HCT116 (cell line): ENCODE measurements at regions not wholly inside any gene's neighbourhood (a gene's known extent, or its start where the extent isn't known, plus 50 kb on each side); places are given as distances from the start of the nearest gene placed in this dataset.

Source experiments
- ATAC-seq: fragments of 200-7000 bp; cut with Tn5 transposase; 2 replicates; pipeline ENCODE4 v1.9.1; 2020; ENCODE audit warnings: mild to moderate bottlenecking, moderate library complexity
- BruUV-seq: library from RNA; stranded (reverse); fragments of 400-500 nt; replicated peaks from 2 replicates; lab custom pipeline; 2021; lab: Mats Ljungman, UMichigan
- CTCF ChIA-PET: fragments of 300-600 bp; sonication (Branson Sonifier 250); formaldehyde crosslinking; loops from one replicate; lab custom pipeline; 2021; ENCODE audit warnings: antibody characterized with exemption; lab: Charles Lee
- POLR2A ChIA-PET: fragments of 300-600, 350-600 bp; sonication (Branson Sonifier 250); formaldehyde crosslinking; loops from one replicate; lab custom pipeline; 2021; ENCODE audit warnings: antibody characterized with exemption; lab: Charles Lee
- RAD21 ChIA-PET, 2 experiments: fragments of 300-600 bp; sonication (Branson Sonifier 250); formaldehyde crosslinking; loops; one replicate each; lab custom pipeline; 2023; ENCODE audit warnings: low total read pairs in 2 of 2; ENCODE audit not compliant: uncharacterized antibody in 2 of 2, unreplicated experiment in 2 of 2, low non-redundant PET in 1 of 2; lab: Charles Lee
- DNase-seq: peaks from one replicate; pipeline ENCODE4 v3.0.0-alpha.2; 2010; ENCODE audit warnings: low read depth, low spot score
- H2AFZ ChIP-seq: fragments of 200-600 bp; shearing (Covaris generic), sonication (generic); 2 replicates; pipeline ENCODE4 v1.6.1; 2017; ENCODE audit warnings: low read depth, mixed run types, mixed read lengths, antibody characterized with exemption, low read length; ENCODE audit not compliant: poor library complexity, severe bottlenecking
- H3K27ac ChIP-seq: 2 replicates; pipeline ENCODE4 v1.5.1; 2012; ENCODE audit warnings: low read depth, low read length
- H3K27me3 ChIP-seq: fragments of 200-600 bp; sonication (generic); 2 replicates; pipeline ENCODE4 v1.6.1; 2016; ENCODE audit warnings: mixed run types, low read length, mixed read lengths; ENCODE audit not compliant: insufficient read depth
- H3K36me3 ChIP-seq, 2 experiments: fragments of 200-500 bp in 1 of 2; fragments of 200-600 bp in 1 of 2; sonication (Bioruptor generic) in 1 of 2; sonication (generic) in 1 of 2; 2 replicates each; pipeline versions ENCODE4 v1.5.1 to v1.6.1; 2014 to 2016; ENCODE audit warnings: low read length in 2 of 2, inconsistent platforms in 1 of 2, mixed read lengths in 1 of 2, mixed run types in 1 of 2; ENCODE audit not compliant: insufficient read depth in 2 of 2, control insufficient read depth in 1 of 2
- H3K4me1 ChIP-seq, 2 experiments: fragments of 200-600 bp in 1 of 2; sonication (generic) in 1 of 2; 2 replicates each; pipeline versions ENCODE4 v1.5.1 to v1.6.1; 2012 to 2017; ENCODE audit warnings: low read length in 2 of 2, inconsistent platforms in 1 of 2, mild to moderate bottlenecking in 1 of 2, mixed read lengths in 1 of 2, mixed run types in 1 of 2, moderate library complexity in 1 of 2; ENCODE audit not compliant: insufficient read depth in 2 of 2, control insufficient read depth in 1 of 2
- H3K4me2 ChIP-seq: fragments of 200-600 bp; sonication (generic); 2 replicates; pipeline ENCODE4 v1.6.1; 2017; ENCODE audit warnings: mixed run types, low read length, mixed read lengths
- H3K4me3 ChIP-seq, 2 experiments: fragments of 200-600 bp in 1 of 2; sonication (generic) in 1 of 2; replicated peaks in 1 of 2; 2 replicates each; pipeline ENCODE4 v1.5.1; 2011 to 2016; ENCODE audit warnings: low read length in 2 of 2, control low read depth in 1 of 2, low read depth in 1 of 2, mild to moderate bottlenecking in 1 of 2, mixed read lengths in 1 of 2, mixed run types in 1 of 2
- H3K79me2 ChIP-seq: fragments of 200-600 bp; sonication (generic); 2 replicates; pipeline ENCODE4 v1.6.1; 2017; ENCODE audit warnings: mild to moderate bottlenecking, mixed run types, low read length, moderate library complexity, mixed read lengths; ENCODE audit not compliant: insufficient read depth
- H3K9ac ChIP-seq: fragments of 200-600 bp; sonication (generic); 2 replicates; pipeline ENCODE4 v1.6.1; 2016; ENCODE audit warnings: low read length, mixed read lengths
- H3K9me2 ChIP-seq: fragments of 200-600 bp; sonication (generic), shearing (Covaris generic); 2 replicates; pipeline ENCODE4 v1.6.1; 2017; ENCODE audit warnings: mixed run types, mild to moderate bottlenecking, moderate library complexity; ENCODE audit not compliant: insufficient read depth
- H3K9me3 ChIP-seq, 2 experiments: fragments of 200-500 bp in 1 of 2; fragments of 200-600 bp in 1 of 2; sonication (Bioruptor generic) in 1 of 2; sonication (generic) in 1 of 2; 2 replicates each; pipeline ENCODE4 v1.6.1; 2014 to 2017; ENCODE audit warnings: low read length in 2 of 2, mixed read lengths in 2 of 2, inconsistent platforms in 1 of 2, low read depth in 1 of 2, mild to moderate bottlenecking in 1 of 2, mixed run types in 1 of 2, moderate library complexity in 1 of 2; ENCODE audit not compliant: control insufficient read depth in 1 of 2, insufficient read depth in 1 of 2
- H4K20me1 ChIP-seq: fragments of 200-600 bp; sonication (generic), shearing (Covaris generic); 2 replicates; pipeline ENCODE4 v1.6.1; 2017; ENCODE audit warnings: mixed run types, mild to moderate bottlenecking, moderate library complexity; ENCODE audit not compliant: insufficient read depth
- CEBPB ChIP-seq: IDR thresholded peaks from 2 replicates; pipeline ENCODE4 v1.6.1; 2012; ENCODE audit warnings: low read depth
- CTCF ChIP-seq, 3 experiments: fragments of 200-600 bp in 1 of 3; sonication (generic) in 1 of 3; IDR thresholded peaks in 2 of 3; conservative IDR thresholded peaks in 1 of 3; 2 replicates each; pipeline ENCODE4 v1.5.1; 2012 to 2017; ENCODE audit warnings: low read depth in 2 of 3, low read length in 2 of 3, antibody characterized with exemption in 1 of 3, borderline replicate concordance in 1 of 3, control low read depth in 1 of 3, mild to moderate bottlenecking in 1 of 3, mixed read lengths in 1 of 3, mixed run types in 1 of 3, moderate library complexity in 1 of 3; ENCODE audit not compliant: insufficient read depth in 1 of 3
- EGR1 ChIP-seq: IDR thresholded peaks from 2 replicates; pipeline ENCODE4 v1.6.1; 2012; ENCODE audit warnings: low read depth
- EZH2phosphoT487 ChIP-seq: fragments of 200-600 bp; IDR thresholded peaks from 2 replicates; pipeline ENCODE4 v1.6.1; 2018; ENCODE audit warnings: antibody characterized with exemption, borderline replicate concordance
- FOSL1 ChIP-seq: IDR thresholded peaks from 2 replicates; pipeline ENCODE4 v1.6.1; 2012; ENCODE audit warnings: low read depth
- JUND ChIP-seq: IDR thresholded peaks from 2 replicates; pipeline ENCODE4 v1.6.1; 2012
- MAX ChIP-seq: IDR thresholded peaks from 2 replicates; pipeline ENCODE4 v1.6.1; 2012
- POLR2AphosphoS5 ChIP-seq: IDR thresholded peaks from 2 replicates; pipeline ENCODE4 v1.6.1; 2011; ENCODE audit warnings: mild to moderate bottlenecking, low read depth, low read length, moderate library complexity
- SIN3A ChIP-seq: IDR thresholded peaks from 2 replicates; pipeline ENCODE4 v1.6.1; 2012; ENCODE audit warnings: low read depth
- SP1 ChIP-seq: IDR thresholded peaks from 2 replicates; pipeline ENCODE4 v1.6.1; 2012; ENCODE audit warnings: low read depth
- SRF ChIP-seq: IDR thresholded peaks from 2 replicates; pipeline ENCODE4 v1.6.1; 2012; ENCODE audit warnings: low read depth
- YY1 ChIP-seq: IDR thresholded peaks from 2 replicates; pipeline ENCODE4 v1.6.1; 2011; ENCODE audit warnings: low read length, low read depth, moderate library complexity, mild to moderate bottlenecking; ENCODE audit not compliant: insufficient replicate concordance; ENCODE audit errors: extremely low read depth
- ZFX ChIP-seq: fragments of 450-650 bp; IDR thresholded peaks from 2 replicates; pipeline ENCODE4 v1.6.1; 2017
- intact Hi-C: fragments of 100-400 bp; cut with micrococcal nuclease; formaldehyde crosslinking; loops from 2 replicates; pipeline ENCODE4 v1.10.0; 2022

GRCh38 chr12:78612190-78612589 lies 252.4 kb upstream of the SYT1 start:
- RAD21 ChIA-PET = no interaction called here
- Histone ChIP-seq H3K9me2 (no peaks in the 10 kb centered on the region), H3K27me3 (no peaks in the 10 kb centered on the region), H3K79me2 (no peaks in the 10 kb centered on the region), H2AFZ (no peak overlapping the region), H4K20me1 (no peaks in the 10 kb centered on the region), H3K4me2 (no peak overlapping the region), H3K36me3 (no peaks in the 10 kb centered on the region), H3K4me3 (no peak overlapping the region), H3K4me1 (no peaks in the 10 kb centered on the region), H3K9ac (no peak overlapping the region), H3K27ac (no peak overlapping the region), H3K9me3 (no peaks in the 10 kb centered on the region)
- ATAC-seq = no peak
- TF ChIP-seq FOSL1 = no peak
- TF ChIP-seq SP1 = no peak
- no peak for TF ChIP-seq EZH2phosphoT487
- TF ChIP-seq MAX = no peak
- no peak for TF ChIP-seq ZFX
- no peak for DNase-seq
- BruUV-seq = no TSS peak
- POLR2A ChIA-PET = no interaction called here
- intact Hi-C loops = no loop called here
- CTCF ChIA-PET = no interaction called here

GRCh38 chr12:78617683-78618082 lies 246.9 kb upstream of the SYT1 start:
- H3K4me3 ChIP-seq = no peak overlapping the region
- no peaks in the 10 kb centered on the region for H4K20me1 ChIP-seq
- no peak overlapping the region for H2AFZ ChIP-seq
- H3K4me2 ChIP-seq = no peak overlapping the region
- H3K27me3 ChIP-seq = no peaks in the 10 kb centered on the region
- H3K27ac ChIP-seq = no peak overlapping the region
- CTCF ChIA-PET = no interaction called here
- no peak overlapping the region for H3K9ac ChIP-seq
- intact Hi-C loops = no loop called here
- H3K4me1 ChIP-seq = no peaks in the 10 kb centered on the region
- H3K36me3 ChIP-seq = no peaks in the 10 kb centered on the region
- BruUV-seq = no TSS peak
- ATAC-seq (no peak), DNase-seq (no peak)
- RAD21 ChIA-PET = no interaction called here
- TF ChIP-seq CEBPB (no peak), YY1 (no peak), EGR1 (no peak), SIN3A (no peak), SRF (no peak), CTCF (IDR thresholded peaks at IDR 0.05 in 2 of 3, conservative IDR thresholded peaks at IDR 0.05 in 1 of 3; ENCODE audit: borderline replicate concordance in 1 of 3, insufficient read depth in 1 of 3, low read depth in 2 of 3, low read length in 2 of 3) (no peak), POLR2AphosphoS5 (no peak), ZFX (no peak), JUND (no peak), MAX (no peak), SP1 (no peak)
- H3K79me2 ChIP-seq = no peaks in the 10 kb centered on the region
- POLR2A ChIA-PET = no interaction called here
- no peaks in the 10 kb centered on the region for H3K9me3 ChIP-seq
- H3K9me2 ChIP-seq = no peaks in the 10 kb centered on the region
